ENCODE measurements at regions not wholly inside any gene's neighbourhood (a gene's known extent, or its start where the extent isn't known, plus 50 kb on each side); places are given as distances from the start of the nearest gene placed in this dataset.

DNA sequence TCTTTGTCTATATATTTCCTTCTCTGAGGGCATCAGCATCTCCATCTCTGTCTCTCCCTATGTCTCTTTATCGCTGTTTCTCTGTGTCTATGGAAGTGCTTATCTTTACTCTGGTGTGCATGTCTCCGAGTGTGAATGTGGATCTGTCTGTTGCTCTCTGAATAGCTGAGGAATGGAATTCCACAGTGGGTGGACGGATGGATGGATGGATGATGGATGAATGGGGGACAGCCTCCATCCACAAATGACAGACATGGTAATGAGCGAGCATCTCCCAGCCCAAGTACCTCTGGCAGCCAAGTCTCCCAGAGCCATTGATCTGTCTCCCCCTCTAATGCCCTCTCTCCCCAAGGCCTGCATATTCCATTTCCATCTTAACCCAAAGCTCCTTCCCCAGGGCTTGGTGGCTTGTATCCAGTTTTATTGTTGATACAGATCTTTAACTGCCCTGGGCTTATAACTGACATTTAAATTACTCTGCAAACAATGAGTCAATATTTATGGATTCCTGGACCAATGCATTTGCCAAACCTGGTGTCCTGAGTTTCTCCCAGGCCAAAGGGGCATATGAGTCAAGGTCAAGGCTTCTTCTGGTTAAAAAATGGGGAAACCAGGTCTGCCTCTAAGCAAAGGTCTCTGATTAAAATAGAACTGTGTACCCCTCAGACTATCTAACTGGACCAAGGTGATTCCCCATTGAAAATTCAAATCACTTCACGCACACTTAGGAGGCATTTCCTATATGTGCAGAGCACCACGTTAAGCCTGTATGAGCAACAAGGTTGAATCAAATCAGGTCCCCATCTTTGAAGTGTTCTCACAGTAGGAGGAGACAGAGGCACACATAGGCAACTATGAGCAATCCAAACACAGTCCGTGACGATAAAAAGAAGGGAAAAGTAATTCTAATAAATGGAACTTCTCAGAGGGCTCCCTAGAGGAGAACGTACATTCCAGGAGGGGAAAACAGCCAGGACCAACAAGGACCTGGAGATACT, 109.9 kb downstream of the TLE3 start:
- DNase-seq (ENCODE audit: low read depth): no peak

DNA sequence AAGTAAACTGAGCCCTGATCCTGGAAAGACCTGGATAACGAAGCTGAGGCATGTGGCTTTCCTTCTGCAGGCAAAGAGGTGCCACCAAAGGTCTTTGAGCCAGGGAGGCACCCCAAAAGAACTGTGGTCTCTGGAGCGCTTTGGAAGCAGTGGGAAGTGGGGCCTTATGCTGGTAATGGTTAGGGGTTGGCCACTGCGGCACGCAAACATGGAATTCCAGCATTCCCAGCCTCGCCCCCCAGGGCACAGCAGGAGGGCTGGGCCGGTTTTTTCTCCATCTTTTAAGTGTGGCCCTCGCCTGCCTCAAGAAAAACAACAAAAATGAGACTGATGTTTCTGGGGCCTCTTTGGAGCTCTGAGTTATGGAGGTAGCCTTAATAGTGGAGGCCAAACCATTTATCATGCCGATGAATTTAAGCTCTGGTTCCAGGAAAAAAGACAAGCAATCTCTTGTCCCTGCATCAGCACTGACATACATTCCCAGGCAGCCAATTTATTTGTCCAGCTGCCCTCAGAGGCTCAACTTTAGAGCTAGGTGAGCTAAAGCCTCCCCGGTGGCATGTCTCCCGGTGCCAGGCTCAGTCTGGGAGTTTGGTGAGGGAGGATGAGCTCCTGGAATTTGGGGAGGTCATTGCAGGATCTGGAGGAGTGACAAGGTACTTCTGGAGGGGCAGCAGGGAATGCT, 109.0 kb downstream of the TLE3 start:
- DNase-seq (ENCODE audit: low read depth): no peak

DNA sequence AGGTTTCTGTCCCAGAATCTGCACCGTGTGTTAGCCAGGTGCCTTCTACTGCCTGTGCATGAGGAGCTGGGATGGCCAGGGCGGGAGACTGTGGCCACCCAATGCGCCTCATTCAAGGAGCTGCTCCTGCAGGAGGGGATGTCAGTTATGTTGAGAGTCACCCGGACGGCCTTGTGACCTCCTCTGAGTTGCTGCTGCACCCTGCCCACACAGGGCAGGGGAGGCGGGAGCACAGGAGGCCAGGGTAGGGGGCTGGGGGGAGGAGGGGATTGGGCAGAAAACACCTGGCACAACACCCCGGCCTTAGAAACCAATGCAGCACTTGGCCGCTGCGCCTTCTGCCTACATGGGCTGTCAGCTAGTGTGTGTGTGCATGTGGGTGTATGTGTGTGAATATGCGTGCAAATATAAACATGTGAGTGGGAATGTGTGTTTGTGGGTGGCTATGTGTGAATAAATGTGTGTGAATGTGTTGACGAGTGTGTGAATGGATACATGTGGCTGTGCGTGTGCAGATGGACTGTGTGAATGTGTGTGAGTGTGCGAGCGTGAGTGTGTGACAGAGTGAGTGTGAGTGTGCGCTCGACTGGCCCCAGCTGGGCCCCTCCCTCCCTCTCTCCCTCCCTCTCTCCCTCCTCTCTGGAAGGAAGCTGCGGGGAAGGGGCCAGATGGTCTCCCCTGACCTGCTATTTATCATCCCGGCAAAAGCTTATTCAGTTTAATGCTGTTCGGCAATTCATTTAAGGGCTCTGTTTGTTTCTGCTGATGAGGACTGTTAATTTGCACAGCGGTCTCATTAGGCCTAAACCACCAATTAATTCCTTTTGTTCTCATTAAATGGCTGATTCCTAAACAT, 106.9 kb downstream of the TLE3 start:
- no peak for DNase-seq (ENCODE audit: low read depth)

DNA sequence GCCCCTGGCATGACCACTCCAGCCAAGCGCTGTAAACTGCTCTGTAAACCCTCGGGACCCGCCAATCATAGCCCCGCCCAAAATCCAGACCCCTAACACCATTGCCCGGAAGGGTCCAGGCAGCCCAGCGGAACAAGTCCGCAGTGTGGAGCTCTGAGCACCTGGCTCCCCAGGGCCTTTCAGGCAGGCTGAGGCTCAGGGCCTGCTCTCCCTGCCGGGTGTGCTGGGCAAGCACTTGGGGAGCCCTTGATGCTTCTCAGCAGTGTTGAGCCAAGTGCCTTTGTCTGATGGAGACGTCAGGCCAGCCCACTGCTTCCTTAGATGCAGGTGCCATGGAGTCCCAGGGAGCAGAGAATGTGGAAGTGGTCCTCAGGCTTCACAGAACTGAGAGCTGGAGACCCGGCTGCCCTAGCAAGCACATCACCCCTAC, 106.2 kb downstream of the TLE3 start:
- no peak for DNase-seq (ENCODE audit: low read depth)

DNA sequence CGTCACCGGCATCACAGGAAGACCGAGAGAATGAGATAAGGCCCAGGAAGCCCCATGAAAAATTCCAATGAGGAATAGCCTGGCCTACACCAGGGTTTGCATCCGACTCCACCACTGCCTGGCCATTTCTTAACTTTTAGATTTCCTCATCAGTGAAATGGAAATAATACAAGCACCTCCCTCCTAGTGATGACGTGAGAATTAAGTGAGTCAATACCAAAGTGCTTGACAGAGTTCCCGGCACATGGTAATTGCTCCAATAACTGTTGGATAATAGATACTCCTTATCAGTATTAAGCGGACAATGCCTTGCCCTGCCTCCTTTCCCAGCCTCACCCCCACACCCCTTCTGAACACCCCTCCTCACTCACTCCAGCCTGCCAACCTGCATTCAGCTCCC, 105.4 kb downstream of the TLE3 start:
- no peak for DNase-seq (ENCODE audit: low read depth)

DNA sequence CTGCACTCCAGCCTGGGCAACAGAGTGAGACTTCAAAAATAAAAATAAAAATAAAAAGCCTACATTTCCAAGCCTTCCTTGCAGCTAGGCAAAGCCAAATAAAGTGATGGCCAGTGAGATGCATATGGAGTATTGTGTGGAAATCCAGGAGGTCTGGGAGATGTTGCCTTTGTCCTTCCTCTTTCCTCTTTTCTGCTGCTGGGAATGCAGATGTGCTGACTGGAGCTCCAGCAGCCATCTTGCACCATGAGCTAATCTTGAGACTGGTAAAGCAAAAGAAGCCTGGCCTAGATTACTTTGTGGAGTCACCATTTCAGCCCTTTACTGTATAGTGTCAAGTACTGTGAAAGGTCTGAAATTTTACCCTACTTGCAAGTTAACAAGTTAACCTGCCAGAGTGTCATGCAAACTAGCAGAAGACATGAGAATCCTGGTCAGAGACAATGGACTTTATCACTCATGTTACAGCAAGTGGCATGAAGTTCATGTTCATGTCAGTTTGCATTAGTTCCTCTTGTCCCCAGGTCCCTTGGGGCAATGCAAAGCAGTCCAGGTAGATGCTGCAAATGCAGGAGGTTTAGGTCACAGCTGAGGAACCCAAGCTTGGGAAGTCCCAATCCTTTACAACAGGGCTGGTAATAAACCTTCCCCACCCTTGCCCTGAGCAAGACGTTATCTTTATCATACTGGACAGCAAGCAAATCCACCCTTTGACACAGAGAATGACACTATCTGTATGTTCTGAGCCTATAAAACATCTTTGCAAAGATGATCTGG, 103.1 kb downstream of the TLE3 start:
- no peak for DNase-seq (ENCODE audit: low read depth)

DNA sequence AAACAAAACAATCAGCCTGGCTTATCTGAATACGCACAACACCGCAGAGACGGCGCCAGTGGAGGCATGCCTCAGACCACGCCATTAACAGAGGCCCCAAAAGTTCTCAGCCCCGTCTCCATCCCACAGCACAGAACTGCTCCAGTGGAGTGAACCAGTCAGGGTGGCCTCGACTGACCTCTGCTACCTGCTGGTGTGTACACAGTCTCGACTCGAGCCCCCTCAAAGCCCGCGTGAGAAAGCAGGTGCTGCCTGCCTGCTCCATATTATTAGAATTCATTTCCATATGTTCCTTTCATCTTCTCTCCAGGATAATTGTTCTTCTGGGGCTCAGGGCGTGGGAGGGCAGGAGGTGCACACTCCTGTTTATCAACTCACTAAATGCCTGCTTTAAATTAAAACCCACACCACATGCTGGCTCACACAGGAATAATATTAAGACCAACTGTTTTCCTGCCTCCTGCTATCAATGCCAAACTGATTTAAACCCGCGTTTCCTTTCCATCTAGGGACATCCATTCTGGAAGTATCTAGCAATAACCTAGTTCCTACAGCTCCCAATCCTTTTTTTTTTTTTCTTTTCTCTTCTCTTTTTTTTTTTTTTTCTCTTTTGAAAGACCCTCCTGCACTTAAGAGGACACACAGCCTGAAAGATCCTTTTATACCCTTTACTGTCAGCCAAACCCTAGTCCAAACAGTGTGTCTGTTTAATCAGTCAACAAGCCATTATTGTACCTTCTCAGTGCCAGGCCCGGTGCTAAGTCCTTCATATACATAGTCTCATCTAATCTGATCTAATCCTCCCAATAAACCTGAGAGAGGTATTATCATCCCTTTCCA, 101.2 kb downstream of the TLE3 start:
- DNase-seq (ENCODE audit: low read depth): no peak

DNA sequence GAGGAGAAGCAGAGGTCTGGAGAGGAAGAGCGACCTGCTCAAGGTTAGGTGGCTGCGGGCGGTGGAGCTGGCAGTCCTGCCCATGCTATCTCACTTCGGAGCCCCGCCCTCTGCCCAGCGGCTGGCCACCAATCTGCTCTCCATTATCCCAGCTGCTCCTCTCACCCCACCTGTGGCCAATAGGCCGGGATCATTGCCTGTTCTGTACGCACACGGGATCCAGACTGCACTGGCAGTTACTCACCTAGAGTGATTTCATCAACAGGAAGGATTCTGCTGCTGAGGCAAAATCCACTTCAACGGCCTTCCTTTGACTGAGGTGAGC, 100.6 kb downstream of the TLE3 start:
- DNase-seq (ENCODE audit: low read depth): no peak
